Trophoblast cell (in vitro differentiated cells and primary cell): ENCODE measurements at regions not wholly inside any gene's neighbourhood (a gene's known extent, or its start where the extent isn't known, plus 50 kb on each side); places are given as distances from the start of the nearest gene placed in this dataset.
"Not testable (repeated sequence)": the region's sequence is repeated elsewhere in the genome, so short reads cannot be mapped to it uniquely, and the experiment has no call there.

Experiments used
- DNase-seq, 2 donors: peaks; one replicate each; pipeline ENCODE4 v3.0.0-alpha.2; 2016
- H2AFZ ChIP-seq: 2 replicates; pipeline ENCODE4 v1.6.1; 2013; ENCODE audit warnings: low read length, moderate library complexity, mild to moderate bottlenecking; ENCODE audit not compliant: insufficient read depth, poor library complexity
- H2AK5ac ChIP-seq: 2 replicates; pipeline ENCODE4 v1.6.1; 2013; ENCODE audit warnings: mild to moderate bottlenecking, low read length
- H2BK120ac ChIP-seq: 2 replicates; pipeline ENCODE4 v1.6.1; 2013; ENCODE audit warnings: low read length, mild to moderate bottlenecking, moderate library complexity; ENCODE audit not compliant: insufficient read depth, poor library complexity
- H2BK12ac ChIP-seq: 2 replicates; pipeline ENCODE4 v1.6.1; 2013; ENCODE audit warnings: mild to moderate bottlenecking, low read length, moderate library complexity
- H2BK5ac ChIP-seq: 2 replicates; pipeline ENCODE4 v1.6.1; 2013; ENCODE audit warnings: low read length, low read depth, moderate library complexity, mild to moderate bottlenecking; ENCODE audit not compliant: poor library complexity
- H3K14ac ChIP-seq: 2 replicates; pipeline ENCODE4 v1.6.1; 2013; ENCODE audit warnings: mild to moderate bottlenecking, low read length
- H3K18ac ChIP-seq: 2 replicates; pipeline ENCODE4 v1.6.1; 2013; ENCODE audit warnings: mild to moderate bottlenecking, low read length
- H3K23ac ChIP-seq: 2 replicates; pipeline ENCODE4 v1.6.1; 2013; ENCODE audit warnings: low read length
- H3K27ac ChIP-seq: 2 replicates; pipeline ENCODE4 v1.5.1; 2013; ENCODE audit warnings: low read depth, mild to moderate bottlenecking, inconsistent platforms, low read length, moderate library complexity
- H3K27me3 ChIP-seq: 2 replicates; pipeline ENCODE4 v1.6.1; 2013; ENCODE audit warnings: inconsistent platforms, mild to moderate bottlenecking, low read length, moderate library complexity; ENCODE audit not compliant: insufficient read depth
- H3K36me3 ChIP-seq, 2 experiments: 1 replicate in 1 of 2; 2 replicates in 1 of 2; pipeline ENCODE4 v1.6.1; 2013; ENCODE audit warnings: low read length in 2 of 2, mild to moderate bottlenecking in 2 of 2, moderate library complexity in 1 of 2; ENCODE audit not compliant: insufficient read depth in 2 of 2, control insufficient read depth in 1 of 2
- H3K4ac ChIP-seq: 2 replicates; pipeline ENCODE4 v1.6.1; 2013; ENCODE audit warnings: low read depth, mild to moderate bottlenecking, low read length, moderate library complexity
- H3K4me1 ChIP-seq, 2 experiments: 1 replicate in 1 of 2; 2 replicates in 1 of 2; pipeline ENCODE4 v1.6.1; 2013; ENCODE audit warnings: low read length in 2 of 2, mild to moderate bottlenecking in 2 of 2, moderate library complexity in 1 of 2; ENCODE audit not compliant: insufficient read depth in 2 of 2, control insufficient read depth in 1 of 2
- H3K4me2 ChIP-seq: 2 replicates; pipeline ENCODE4 v1.6.1; 2013; ENCODE audit warnings: inconsistent platforms, mild to moderate bottlenecking, low read length, moderate library complexity
- H3K4me3 ChIP-seq: 2 replicates; pipeline ENCODE4 v1.5.1; 2013; ENCODE audit warnings: mild to moderate bottlenecking, low read depth, low read length, inconsistent platforms
- H3K79me1 ChIP-seq: one replicate; pipeline ENCODE4 v1.6.1; 2013; ENCODE audit warnings: low read length
- H3K79me2 ChIP-seq: 2 replicates; pipeline ENCODE4 v1.6.1; 2013; ENCODE audit warnings: low read length, mild to moderate bottlenecking; ENCODE audit not compliant: control insufficient read depth, insufficient read depth, poor library complexity
- H3K9ac ChIP-seq: 2 replicates; pipeline ENCODE4 v1.6.1; 2013; ENCODE audit warnings: mild to moderate bottlenecking, low read length
- H3K9me3 ChIP-seq: 2 replicates; pipeline ENCODE4 v1.6.1; 2013; ENCODE audit warnings: low read depth, mild to moderate bottlenecking, control low read depth, inconsistent platforms, low read length; ENCODE audit not compliant: insufficient read depth
- H4K12ac ChIP-seq: 2 replicates; pipeline ENCODE4 v1.6.1; 2013; ENCODE audit warnings: low read depth, mild to moderate bottlenecking, low read length, moderate library complexity
- H4K8ac ChIP-seq: 2 replicates; pipeline ENCODE4 v1.6.1; 2013; ENCODE audit warnings: low read depth, mild to moderate bottlenecking, low read length, moderate library complexity
- H4K91ac ChIP-seq: one replicate; pipeline ENCODE4 v1.6.1; 2013; ENCODE audit warnings: low read depth, mild to moderate bottlenecking, low read length, moderate library complexity
- WGBS: extraction: QIAGEN DNeasy Blood & Tissue Kit; methylation state at CpG from one replicate; pipeline ENCODE4 v1.1.7; 2013; ENCODE audit warnings: missing lambda C conversion rate; ENCODE audit not compliant: insufficient read length, insufficient coverage; ENCODE audit errors: extremely low coverage; 5-methylcytosine and 5-hydroxymethylcytosine counted together

DNA sequence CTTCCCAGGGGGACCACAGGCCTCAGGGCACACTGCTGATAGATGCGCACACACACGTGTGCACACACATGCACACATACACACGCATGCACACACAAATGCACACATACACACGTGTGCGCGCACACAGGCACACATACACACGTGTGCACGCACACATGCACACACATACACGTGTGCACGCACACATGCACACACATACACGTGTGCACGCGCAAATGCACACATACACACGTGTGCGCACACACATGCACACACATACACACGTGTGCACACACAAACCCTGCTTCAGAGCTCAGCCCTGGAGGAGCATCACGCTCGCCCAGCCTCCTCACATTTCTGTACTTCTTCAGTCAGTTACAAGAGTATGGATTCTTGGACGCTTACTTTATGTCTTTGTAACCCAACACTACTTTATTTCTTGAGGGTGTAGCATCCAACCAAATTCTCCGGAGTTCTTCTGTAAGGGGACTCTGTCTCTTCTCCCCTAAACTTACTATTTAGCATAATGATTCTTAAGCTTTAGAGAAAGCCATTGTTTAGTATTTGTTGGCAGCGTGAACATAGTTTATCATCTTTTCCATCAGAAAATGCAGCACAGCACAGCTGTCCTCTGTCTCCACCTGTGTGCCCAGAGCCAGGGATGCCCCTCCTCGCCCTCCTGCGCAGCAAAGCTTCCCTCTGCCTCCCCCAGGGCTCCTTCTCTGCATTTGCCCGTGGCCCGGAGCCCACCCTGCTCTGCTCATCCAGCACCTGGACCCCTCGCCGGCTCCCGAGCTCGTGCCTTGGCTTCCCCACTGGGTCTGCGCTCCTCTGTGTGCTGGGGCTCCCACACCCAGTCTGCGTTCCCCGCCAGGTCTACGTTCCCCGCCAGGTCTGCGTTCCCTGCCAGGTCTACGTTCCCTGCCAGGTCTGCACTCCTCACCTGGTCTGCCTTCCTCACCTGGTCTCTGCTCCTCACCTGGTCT is 74.4 kb upstream of the CTDP1 start:
- Histone ChIP-seq H3K9ac (no peak overlapping the region), H3K79me2 (no peaks in the 10 kb centered on the region), H3K18ac (no peak overlapping the region), H2AFZ (no peak overlapping the region), H4K8ac (no peak overlapping the region), H3K79me1 (no peaks in the 10 kb centered on the region), H2BK5ac (no peak overlapping the region), H3K36me3 (no peaks in the 10 kb centered on the region), H3K23ac (no peak overlapping the region), H3K4ac (no peak overlapping the region), H3K4me1 (no peaks in the 10 kb centered on the region), H3K4me3 (no peak overlapping the region), H3K27ac (no peak overlapping the region), H2BK120ac (no peak overlapping the region), H2BK12ac (no peak overlapping the region), H3K27me3 (no peaks in the 10 kb centered on the region), H4K12ac (no peak overlapping the region), H3K4me2 (no peak overlapping the region), H3K9me3 (peaks cover 3% of the 10 kb centered on the region), H2AK5ac (no peak overlapping the region), H4K91ac (no peak overlapping the region), H3K14ac (no peak overlapping the region)
- DNase-seq, result no peak
- WGBS, result no CpG with 5 or more reads among the region's 36 CpGs

DNA sequence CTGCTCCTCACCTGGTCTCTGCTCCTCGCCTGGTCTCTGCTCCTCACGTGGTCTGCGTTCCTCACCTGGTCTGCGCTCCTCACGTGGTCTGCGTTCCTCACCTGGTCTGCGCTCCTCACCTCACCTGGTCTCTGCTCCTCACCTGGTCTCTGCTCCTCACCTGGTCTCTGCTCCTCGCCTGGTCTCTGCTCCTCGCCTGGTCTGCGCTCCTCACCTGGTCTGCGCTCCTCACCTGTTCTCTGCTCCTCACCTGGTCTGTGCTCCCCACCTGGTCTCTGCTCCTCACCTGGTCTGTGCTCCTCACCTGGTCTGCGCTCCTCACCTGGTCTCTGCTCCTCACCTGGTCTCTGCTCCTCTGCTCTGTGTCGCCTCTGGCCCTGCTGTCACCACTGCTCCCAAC is 73.5 kb upstream of the CTDP1 start:
- H3K9ac ChIP-seq, H2BK12ac ChIP-seq, H2BK120ac ChIP-seq, H4K12ac ChIP-seq, H3K14ac ChIP-seq, H3K4me1 ChIP-seq, H2BK5ac ChIP-seq, H2AK5ac ChIP-seq, H3K79me2 ChIP-seq, H3K18ac ChIP-seq, H2AFZ ChIP-seq, H3K27ac ChIP-seq, H4K91ac ChIP-seq, H4K8ac ChIP-seq, H3K36me3 ChIP-seq, H3K27me3 ChIP-seq, H3K9me3 ChIP-seq, H3K4me3 ChIP-seq, H3K4me2 ChIP-seq, H3K23ac ChIP-seq, H3K79me1 ChIP-seq, H3K4ac ChIP-seq, DNase-seq: not testable (repeated sequence)
- whole genome bisulfite sequencing, result no CpG with 5 or more reads among the region's 13 CpGs

DNA sequence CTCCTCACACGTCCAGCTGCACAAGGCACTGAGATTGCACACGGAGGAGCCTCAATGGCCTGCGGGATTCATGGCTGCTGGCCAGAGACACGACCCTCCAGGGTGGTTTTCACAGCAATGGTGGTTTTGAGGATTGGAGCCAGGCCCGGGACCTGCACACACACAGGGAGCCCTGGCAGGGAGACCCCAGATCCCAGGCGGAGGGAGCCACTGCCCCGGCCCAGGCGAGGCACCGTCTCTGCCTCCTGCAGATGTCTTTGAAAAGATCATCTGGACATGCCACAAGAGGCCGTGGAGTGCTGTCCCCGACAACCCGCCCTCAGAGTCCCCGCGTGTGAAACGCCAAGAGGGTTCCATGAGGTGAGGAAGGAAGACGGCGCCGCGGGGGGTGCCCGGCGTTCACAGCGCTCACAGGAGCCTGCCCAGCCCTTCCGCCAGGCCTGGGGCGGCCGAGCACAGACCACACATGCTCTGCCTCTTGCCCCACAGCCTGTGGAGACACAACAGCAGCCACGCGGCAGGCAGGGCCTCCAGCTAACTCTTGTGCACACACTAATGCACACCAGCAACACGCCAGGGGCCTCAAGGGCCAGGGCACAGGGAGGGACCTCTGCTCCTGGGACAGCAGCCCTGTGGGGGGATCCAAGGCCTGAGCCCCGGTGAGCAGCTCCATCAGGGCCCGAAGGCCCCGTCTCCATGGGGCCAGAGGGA is 72.8 kb upstream of the CTDP1 start:
- no peak overlapping the region for H3K27ac ChIP-seq
- DNase-seq, result no peak
- peaks cover 3% of the 10 kb centered on the region for H3K9me3 ChIP-seq
- H2AFZ ChIP-seq, result no peak overlapping the region
- peaks cover 0 to 8% of the 10 kb centered on the region in 2 experiments for H3K4me1 ChIP-seq
- H3K23ac ChIP-seq, result no peak overlapping the region
- H3K36me3 ChIP-seq, result no peaks in the 10 kb centered on the region
- no peak overlapping the region for H3K4me3 ChIP-seq
- H2AK5ac ChIP-seq, result no peak overlapping the region
- no peaks in the 10 kb centered on the region for H3K27me3 ChIP-seq
- H4K91ac ChIP-seq, result no peak overlapping the region
- no peak overlapping the region for H3K4me2 ChIP-seq
- no peak overlapping the region for H3K4ac ChIP-seq
- WGBS, result no CpG with 5 or more reads among the region's 31 CpGs
- H4K8ac ChIP-seq, result no peak overlapping the region
- H3K79me2 ChIP-seq, result no peaks in the 10 kb centered on the region
- H2BK12ac ChIP-seq, result no peak overlapping the region
- H4K12ac ChIP-seq, result no peak overlapping the region
- no peak overlapping the region for H2BK120ac ChIP-seq
- H3K79me1 ChIP-seq, result no peaks in the 10 kb centered on the region
- H3K9ac ChIP-seq, result no peak overlapping the region
- no peak overlapping the region for H3K14ac ChIP-seq
- H3K18ac ChIP-seq, result no peak overlapping the region
- H2BK5ac ChIP-seq, result no peak overlapping the region

DNA sequence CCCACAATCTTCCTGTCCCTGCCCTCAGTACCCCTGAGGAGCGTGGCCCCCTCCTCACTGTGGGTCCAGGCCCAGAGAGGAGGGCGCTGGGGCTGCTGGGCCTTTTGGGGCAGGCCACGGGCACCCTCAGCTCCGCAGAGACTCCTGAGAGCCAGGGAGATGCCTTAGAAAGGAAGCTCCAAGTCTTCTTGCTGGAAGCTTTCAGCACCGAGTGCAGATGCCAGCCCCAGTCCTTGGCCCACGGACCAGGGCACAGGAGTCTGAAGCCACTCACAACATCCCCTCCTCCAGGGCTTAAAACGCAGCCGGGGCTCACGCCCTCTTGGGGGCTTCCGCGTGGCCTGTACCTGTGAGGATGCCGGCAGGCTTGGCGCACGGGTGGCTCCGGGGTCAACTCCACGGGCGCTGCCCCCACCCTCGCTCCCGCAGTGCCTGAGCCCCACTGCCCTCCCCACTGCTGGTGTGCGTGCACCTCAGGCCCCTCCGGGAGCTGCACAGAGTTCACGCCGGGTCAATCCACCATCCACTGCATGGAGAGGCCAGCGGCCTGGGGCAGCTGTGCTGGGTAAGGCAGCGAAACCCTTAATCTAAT is 72.1 kb upstream of the CTDP1 start:
- Histone ChIP-seq H3K9ac (no peak overlapping the region), H3K14ac (no peak overlapping the region), H3K4me3 (no peak overlapping the region), H3K23ac (no peak overlapping the region), H4K91ac (no peak overlapping the region), H3K9me3 (peaks cover 3% of the 10 kb centered on the region), H3K4me1 (peaks cover 0 to 8% of the 10 kb centered on the region in 2 experiments), H3K4me2 (no peak overlapping the region), H2AFZ (no peak overlapping the region), H3K27ac (no peak overlapping the region), H2AK5ac (no peak overlapping the region), H3K4ac (no peak overlapping the region), H4K8ac (no peak overlapping the region), H4K12ac (no peak overlapping the region), H2BK5ac (no peak overlapping the region), H3K79me2 (no peaks in the 10 kb centered on the region), H3K36me3 (no peaks in the 10 kb centered on the region), H3K79me1 (no peaks in the 10 kb centered on the region), H3K27me3 (no peaks in the 10 kb centered on the region), H2BK12ac (no peak overlapping the region), H3K18ac (no peak overlapping the region), H2BK120ac (no peak overlapping the region)
- no peak for DNase-seq
- WGBS, result no CpG with 5 or more reads among the region's 25 CpGs
